ENCODE measurements at regions not wholly inside any gene's neighbourhood (a gene's known extent, or its start where the extent isn't known, plus 50 kb on each side); places are given as distances from the start of the nearest gene placed in this dataset.
"Not testable (repeated sequence)": the region's sequence is repeated elsewhere in the genome, so short reads cannot be mapped to it uniquely, and the experiment has no call there.

DNA sequence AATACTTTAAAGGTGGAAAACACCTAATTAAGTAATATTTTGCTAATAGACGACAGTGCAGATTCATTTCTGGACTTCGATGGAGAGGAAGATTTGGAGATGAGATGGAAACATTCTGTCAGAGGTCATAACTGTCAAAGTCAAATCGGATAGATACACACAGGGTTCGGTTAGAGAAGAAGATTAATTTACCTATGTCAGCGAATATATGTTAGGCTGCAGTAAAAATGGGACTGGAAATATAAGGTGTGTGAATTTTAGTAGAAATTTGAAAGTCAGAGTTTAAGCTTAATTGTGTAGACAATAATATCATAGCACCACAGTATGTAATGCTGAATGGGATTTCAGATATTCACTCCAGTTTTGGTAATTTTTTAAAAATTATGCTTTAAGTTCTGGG, 1020.3 kb upstream of the ACO1 start:
- ATAC-seq (no peak), DNase-seq (no peak)
- no peaks in the 10 kb centered on the region for H3K4me1 Mint-ChIP-seq
- no peak overlapping the region for H3K4me3 Mint-ChIP-seq
- no peak overlapping the region for H3K27ac Mint-ChIP-seq
- H3K36me3 Mint-ChIP-seq = no peaks in the 10 kb centered on the region
- H3K9me3 Mint-ChIP-seq (ENCODE audit: low read depth) = no peaks in the 10 kb centered on the region
- H3K27me3 Mint-ChIP-seq = no peaks in the 10 kb centered on the region
- CTCF ChIA-PET = no interaction called here

DNA sequence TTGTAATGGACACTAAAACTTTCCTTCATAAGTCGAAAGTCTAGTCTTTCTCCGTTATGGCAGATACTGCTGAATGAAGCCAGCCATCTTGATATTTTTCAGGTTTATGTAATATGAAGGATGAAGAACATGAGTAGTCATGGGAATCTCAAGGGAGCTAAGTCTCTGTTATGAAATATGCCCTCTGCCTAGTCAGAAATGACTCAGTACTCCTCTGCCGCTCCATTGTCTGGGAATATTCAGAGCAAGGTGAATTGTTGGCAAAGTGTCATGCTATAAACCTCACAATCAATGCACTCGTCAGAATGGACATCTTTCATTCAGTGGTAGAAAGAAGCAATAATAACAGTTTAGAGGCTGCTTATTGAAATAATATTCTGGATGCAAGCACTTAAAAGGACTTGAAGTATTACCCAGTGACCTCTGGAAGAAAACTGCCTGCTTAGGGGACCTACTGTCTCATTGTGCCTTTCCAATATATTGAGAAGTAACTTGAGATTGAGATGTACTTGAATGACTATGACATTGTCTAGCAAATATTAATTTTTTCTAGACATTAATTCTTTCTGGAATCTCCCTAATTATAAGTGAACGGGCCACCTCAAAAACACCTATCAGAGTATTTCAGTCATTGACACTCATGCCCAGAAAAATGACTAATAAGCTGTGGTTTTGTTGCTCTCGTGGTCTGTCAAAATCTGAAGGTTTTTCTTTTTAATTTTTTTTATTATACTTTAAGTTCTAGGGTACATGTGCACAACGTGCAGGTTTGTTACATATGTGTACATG, 1011.5 kb upstream of the ACO1 start:
- Mint-ChIP-seq H3K9me3 (ENCODE audit: low read depth) (peaks cover 2% of the 10 kb centered on the region), H3K4me1 (no peaks in the 10 kb centered on the region), H3K27ac (no peak overlapping the region), H3K36me3 (peaks cover 1% of the 10 kb centered on the region), H3K4me3 (no peak overlapping the region), H3K27me3 (no peaks in the 10 kb centered on the region)
- ATAC-seq = no peak
- CTCF ChIA-PET = no interaction called here
- DNase-seq = no peak

DNA sequence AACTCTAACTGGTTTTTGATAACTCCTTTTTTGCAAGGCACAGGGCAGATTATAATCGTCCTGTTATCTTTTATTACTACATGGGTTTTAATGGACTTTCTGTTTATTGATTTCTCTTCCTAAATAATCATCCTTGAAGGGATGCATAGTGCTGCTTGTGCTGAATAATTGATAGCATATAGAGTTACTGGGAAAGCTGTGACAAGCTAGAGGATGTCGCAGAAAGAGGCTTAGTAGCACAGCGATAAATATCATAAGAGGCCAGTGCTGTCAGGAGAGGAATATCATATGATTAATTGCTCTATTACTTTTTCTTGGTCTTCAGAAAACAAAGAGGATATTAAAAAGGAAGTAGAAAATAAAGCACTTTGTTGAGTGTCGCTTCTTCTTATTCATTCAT, 1007.1 kb upstream of the ACO1 start:
- H3K4me3 Mint-ChIP-seq = no peak overlapping the region
- H3K36me3 Mint-ChIP-seq = peaks cover 1% of the 10 kb centered on the region
- ATAC-seq (no peak), DNase-seq (no peak)
- H3K9me3 Mint-ChIP-seq (ENCODE audit: low read depth) = peaks cover 2% of the 10 kb centered on the region
- no peaks in the 10 kb centered on the region for H3K4me1 Mint-ChIP-seq
- H3K27me3 Mint-ChIP-seq = no peaks in the 10 kb centered on the region
- no peak overlapping the region for H3K27ac Mint-ChIP-seq
- CTCF ChIA-PET = no interaction called here

DNA sequence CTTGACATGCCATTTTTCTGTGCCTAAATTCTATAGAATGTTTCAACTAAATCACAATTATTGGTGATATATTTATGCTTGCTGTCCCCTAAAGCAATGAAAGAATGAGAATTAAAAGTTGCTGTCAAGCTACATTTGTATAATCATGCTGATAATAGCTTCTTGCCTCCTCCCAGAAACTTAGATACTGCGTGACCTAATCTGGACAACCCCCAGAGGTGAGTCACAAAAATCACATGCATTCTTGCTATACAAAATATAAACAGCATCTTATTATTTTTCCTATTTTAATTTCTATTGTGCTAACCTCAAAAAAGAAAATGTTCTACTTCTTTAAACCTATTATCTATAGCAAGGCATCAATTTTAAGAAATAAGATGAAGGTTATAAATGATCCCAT, 995.8 kb upstream of the ACO1 start:
- Mint-ChIP-seq H3K36me3 (no peaks in the 10 kb centered on the region), H3K9me3 (ENCODE audit: low read depth) (peaks cover 2% of the 10 kb centered on the region), H3K27me3 (no peaks in the 10 kb centered on the region), H3K27ac (no peak overlapping the region), H3K4me1 (peaks cover 4% of the 10 kb centered on the region), H3K4me3 (no peak overlapping the region)
- CTCF ChIA-PET = no interaction called here
- ATAC-seq = no peak
- no peak for DNase-seq

- ATAC-seq (no peak), DNase-seq (no peak)
- H3K4me3 Mint-ChIP-seq = no peak overlapping the region
- H3K27ac Mint-ChIP-seq = no peak overlapping the region
- no peaks in the 10 kb centered on the region for H3K27me3 Mint-ChIP-seq
- peaks cover 4% of the 10 kb centered on the region for H3K4me1 Mint-ChIP-seq
- H3K9me3 Mint-ChIP-seq (ENCODE audit: low read depth) = peaks cover 2% of the 10 kb centered on the region
- no peaks in the 10 kb centered on the region for H3K36me3 Mint-ChIP-seq
- CTCF ChIA-PET = no interaction called here
These were observed 995.4 kb upstream of the ACO1 start for GRCh38 chr9:31389075-31389474.

DNA sequence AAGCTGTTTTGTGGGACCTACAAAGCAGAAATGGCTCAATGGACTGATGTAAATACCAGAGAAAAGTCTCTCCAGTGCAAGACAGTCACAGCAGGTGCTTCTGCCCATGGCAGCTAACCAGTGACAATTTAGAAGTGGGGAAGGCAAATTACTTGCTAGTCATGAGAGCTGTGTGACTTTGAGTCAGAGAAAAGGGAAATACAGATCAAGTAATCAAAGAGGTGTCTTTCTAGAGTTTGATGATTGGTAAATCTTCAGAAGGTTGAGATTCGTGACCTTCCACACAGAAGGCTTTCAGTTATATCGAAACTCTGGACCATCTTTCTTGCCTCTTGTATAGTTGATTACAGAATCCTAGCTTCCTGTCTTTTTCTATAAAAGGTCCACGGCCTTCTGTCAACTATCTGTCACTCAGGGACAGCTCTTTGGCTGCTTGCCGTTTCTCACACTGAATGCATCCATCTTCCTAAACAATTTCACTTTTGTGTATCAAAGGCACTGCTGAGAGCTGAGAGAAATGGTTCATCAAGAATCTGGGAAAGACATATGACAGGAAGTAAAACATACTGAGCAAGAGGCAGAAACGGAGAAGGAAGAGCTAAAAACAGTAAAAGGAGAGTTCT, 993.9 kb upstream of the ACO1 start:
- no peak for ATAC-seq
- no peaks in the 10 kb centered on the region for H3K36me3 Mint-ChIP-seq
- H3K27me3 Mint-ChIP-seq = no peaks in the 10 kb centered on the region
- H3K4me3 Mint-ChIP-seq = no peak overlapping the region
- CTCF ChIA-PET = interaction anchor here (0.9 kb wide), 1 partner anchor 10 kb away, joined by 3 read pairs; no protein-coding TSS in a partner anchor
- no peak for DNase-seq
- peaks cover 4% of the 10 kb centered on the region for H3K4me1 Mint-ChIP-seq
- H3K27ac Mint-ChIP-seq = no peak overlapping the region
- H3K9me3 Mint-ChIP-seq (ENCODE audit: low read depth) = peaks cover 2% of the 10 kb centered on the region

DNA sequence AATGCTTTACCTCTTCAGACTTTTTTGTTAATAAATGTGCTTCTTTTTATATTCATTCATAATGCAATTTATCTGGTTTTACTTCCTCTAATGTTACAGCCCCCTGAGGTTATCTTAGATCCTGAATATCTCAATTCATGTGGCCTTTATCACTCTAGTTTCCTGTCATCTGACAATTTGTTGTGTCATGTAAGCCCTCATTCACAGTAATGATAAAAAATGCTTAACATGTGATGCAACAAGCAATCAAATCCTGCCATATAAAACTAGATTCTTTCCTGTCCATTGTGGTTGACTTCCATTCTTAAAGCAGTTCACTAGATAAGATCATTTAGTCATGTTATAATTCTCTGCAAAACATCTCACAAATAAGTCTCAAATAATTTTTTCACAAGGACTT, 991.2 kb upstream of the ACO1 start:
- no peak for ATAC-seq
- no peaks in the 10 kb centered on the region for H3K36me3 Mint-ChIP-seq

DNA sequence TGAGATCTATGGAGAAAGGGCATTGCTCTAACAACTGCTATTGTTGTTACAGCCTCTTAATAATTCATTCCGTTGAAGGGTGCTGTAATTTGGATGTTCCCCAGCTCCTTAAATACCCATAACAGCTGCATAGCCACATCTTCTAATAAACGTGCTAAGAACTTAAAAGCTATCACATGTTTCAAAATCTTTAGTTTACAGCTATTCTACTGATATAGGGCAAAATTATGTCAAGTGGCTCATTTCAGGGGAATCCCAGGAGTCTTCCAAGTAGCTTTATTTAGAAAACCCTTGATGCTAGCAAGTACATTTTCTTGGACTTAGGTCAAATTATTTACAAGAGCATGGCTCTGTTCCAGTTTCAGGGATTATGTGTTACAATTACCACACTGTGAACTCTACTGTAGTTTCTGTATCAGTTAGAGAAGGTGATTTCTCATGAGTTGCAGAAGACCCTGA, 990.4 kb upstream of the ACO1 start:
- DNase-seq = no peak
- CTCF ChIA-PET = no interaction called here

More for the DNA sequence above, 991.2 kb upstream of the ACO1 start:
- no peak overlapping the region for H3K4me3 Mint-ChIP-seq
- DNase-seq = no peak
- H3K4me1 Mint-ChIP-seq = peaks cover 4% of the 10 kb centered on the region
- no peak overlapping the region for H3K27ac Mint-ChIP-seq
- CTCF ChIA-PET = no interaction called here
- H3K27me3 Mint-ChIP-seq = no peaks in the 10 kb centered on the region
- peaks cover 2% of the 10 kb centered on the region for H3K9me3 Mint-ChIP-seq (ENCODE audit: low read depth)

GRCh38 chr9:31412081-31412480, 972.4 kb upstream of the ACO1 start:
- CTCF ChIA-PET = interaction anchor here (0.7 kb wide), 1 partner anchor 279 kb away, joined by 3 read pairs; no protein-coding TSS in a partner anchor
- no peak overlapping the region for H3K4me3 Mint-ChIP-seq
- no peaks in the 10 kb centered on the region for H3K36me3 Mint-ChIP-seq
- H3K27me3 Mint-ChIP-seq = no peaks in the 10 kb centered on the region
- no peaks in the 10 kb centered on the region for H3K4me1 Mint-ChIP-seq
- no peak overlapping the region for H3K27ac Mint-ChIP-seq
- no peak for DNase-seq
- no peaks in the 10 kb centered on the region for H3K9me3 Mint-ChIP-seq (ENCODE audit: low read depth)
- ATAC-seq = no peak

More for the DNA sequence above, 990.4 kb upstream of the ACO1 start:
- Mint-ChIP-seq H3K36me3 (no peaks in the 10 kb centered on the region), H3K27ac (no peak overlapping the region), H3K27me3 (no peaks in the 10 kb centered on the region), H3K4me3 (no peak overlapping the region), H3K9me3 (ENCODE audit: low read depth) (peaks cover 2% of the 10 kb centered on the region), H3K4me1 (peaks cover 4% of the 10 kb centered on the region)
- no peak for ATAC-seq

GRCh38 chr9:31415164-31415563, 969.3 kb upstream of the ACO1 start:
- H3K4me3 Mint-ChIP-seq = no peak overlapping the region
- no peaks in the 10 kb centered on the region for H3K36me3 Mint-ChIP-seq
- H3K4me1 Mint-ChIP-seq = no peaks in the 10 kb centered on the region
- no peaks in the 10 kb centered on the region for H3K9me3 Mint-ChIP-seq (ENCODE audit: low read depth)
- DNase-seq (no peak), ATAC-seq (no peak)
- CTCF ChIA-PET = interaction anchor here (0.6 kb wide), 1 partner anchor 96 kb away, joined by 3 read pairs; no protein-coding TSS in a partner anchor
- H3K27ac Mint-ChIP-seq = no peak overlapping the region
- no peaks in the 10 kb centered on the region for H3K27me3 Mint-ChIP-seq

GRCh38 chr9:31418419-31418818, 966.0 kb upstream of the ACO1 start:
- Mint-ChIP-seq H3K36me3 (no peaks in the 10 kb centered on the region), H3K9me3 (ENCODE audit: low read depth) (no peaks in the 10 kb centered on the region), H3K27me3 (no peaks in the 10 kb centered on the region), H3K4me3 (no peak overlapping the region), H3K4me1 (no peaks in the 10 kb centered on the region), H3K27ac (no peak overlapping the region)
- CTCF ChIA-PET = no interaction called here
- no peak for ATAC-seq
- DNase-seq = no peak

DNA sequence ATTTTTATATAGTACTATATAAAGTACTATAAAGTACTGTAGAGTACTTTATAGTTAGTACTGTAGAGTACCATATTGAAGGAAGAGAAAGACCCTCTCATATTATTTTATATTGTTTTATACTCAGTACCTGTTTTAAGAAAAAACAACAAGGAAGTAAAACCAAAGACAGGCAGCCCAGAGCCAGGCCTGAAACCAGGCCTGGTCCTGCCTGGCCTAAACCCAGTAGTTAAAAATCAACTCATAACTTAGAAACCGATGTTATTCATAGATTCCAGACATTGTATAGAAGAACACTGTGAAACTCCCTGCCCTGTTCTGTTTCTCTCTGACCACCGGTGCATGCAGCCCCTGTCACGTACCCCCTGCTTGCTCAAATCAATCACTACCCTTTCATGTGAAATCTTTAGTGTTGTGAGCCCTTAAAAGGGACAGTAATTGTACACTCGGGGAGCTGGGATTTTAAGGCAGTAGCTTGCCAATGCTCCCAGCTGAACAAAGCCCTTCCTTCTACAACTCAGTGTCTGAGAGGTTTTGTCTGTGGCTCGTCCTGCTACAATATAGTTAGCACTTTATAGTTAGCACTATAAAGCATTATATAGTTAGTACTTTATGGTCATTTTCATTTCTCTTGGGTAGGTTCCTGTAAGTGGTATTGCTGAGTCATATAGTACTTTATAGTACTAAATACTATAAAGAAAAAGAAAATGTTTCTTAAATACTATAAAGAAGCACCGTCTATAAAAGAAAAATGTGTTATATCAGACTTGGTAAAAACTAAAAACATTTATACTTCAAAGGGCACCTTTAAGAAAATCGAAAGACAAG, 940.6 kb upstream of the ACO1 start:
- ATAC-seq; H3K27me3 Mint-ChIP-seq; H3K36me3 Mint-ChIP-seq; H3K9me3 Mint-ChIP-seq (ENCODE audit: low read depth); H3K27ac Mint-ChIP-seq; DNase-seq; H3K4me1 Mint-ChIP-seq; H3K4me3 Mint-ChIP-seq; CTCF ChIA-PET: not testable (repeated sequence)

GRCh38 chr9:31445357-31445756, 939.1 kb upstream of the ACO1 start:
- CTCF ChIA-PET = no interaction called here
- Mint-ChIP-seq H3K4me1 (peaks cover 7% of the 10 kb centered on the region), H3K36me3 (peaks cover 1% of the 10 kb centered on the region), H3K27me3 (no peaks in the 10 kb centered on the region), H3K27ac (no peak overlapping the region), H3K4me3 (no peak overlapping the region), H3K9me3 (ENCODE audit: low read depth) (peaks cover 2% of the 10 kb centered on the region)
- DNase-seq (no peak), ATAC-seq (no peak)

All from activated CD8-positive, alpha-beta memory T cell treated with anti-CD3 and anti-CD28 coated beads, Interleukin-2, amount 10 ng/mL, durations not matched to agents 7 days and 5 days (primary cell).